Activated T-cell treated with anti-CD3 and anti-CD28 coated beads, Interleukin-2, amount 50 U/mL, for 72 hours (primary cell): ENCODE measurements at regions not wholly inside any gene's neighbourhood (a gene's known extent, or its start where the extent isn't known, plus 50 kb on each side); places are given as distances from the start of the nearest gene placed in this dataset.
A peak's percentile ranks its signal among the peaks of the same experiment; 100 is the strongest.
"Not testable (repeated sequence)": the region's sequence is repeated elsewhere in the genome, so short reads cannot be mapped to it uniquely, and the experiment has no call there.

ENCODE experiments used
- ATAC-seq, 2 donors: fragments of 150-1000 bp; cut with Tn5 transposase; replicated peaks in 1 of 2; 2 replicates each; pipeline ENCODE4 v1.10.0; 2021; ENCODE audit warnings: moderate library complexity in 2 of 2, mild to moderate bottlenecking in 1 of 2
- DNase-seq, 2 donors: peaks; one replicate each; pipeline ENCODE4 v3.0.0; 2021 to 2022; ENCODE audit warnings: mixed read lengths in 1 of 2
- H3K27ac Mint-ChIP-seq: one replicate; pipeline ENCODE4 v1.8.0; 2022; ENCODE audit warnings: mild to moderate bottlenecking, moderate library complexity, mixed read lengths
- H3K27me3 Mint-ChIP-seq: one replicate; pipeline ENCODE4 v1.8.0; 2022; ENCODE audit warnings: low read depth, mixed read lengths
- H3K36me3 Mint-ChIP-seq, 2 donors: one replicate each; pipeline ENCODE4 v1.8.0; 2022; ENCODE audit warnings: mixed read lengths in 2 of 2, mild to moderate bottlenecking in 1 of 2; ENCODE audit not compliant: insufficient read depth in 2 of 2
- H3K4me1 Mint-ChIP-seq: one replicate; pipeline ENCODE4 v1.8.0; 2022; ENCODE audit warnings: low read depth, mixed read lengths
- H3K4me3 Mint-ChIP-seq, 2 donors: one replicate each; pipeline ENCODE4 v1.8.0; 2022; ENCODE audit warnings: mild to moderate bottlenecking in 2 of 2, mixed read lengths in 2 of 2, moderate library complexity in 2 of 2
- H3K9me3 Mint-ChIP-seq, 2 donors: one replicate each; pipeline ENCODE4 v1.8.0; 2022; ENCODE audit warnings: mixed read lengths in 2 of 2

DNA sequence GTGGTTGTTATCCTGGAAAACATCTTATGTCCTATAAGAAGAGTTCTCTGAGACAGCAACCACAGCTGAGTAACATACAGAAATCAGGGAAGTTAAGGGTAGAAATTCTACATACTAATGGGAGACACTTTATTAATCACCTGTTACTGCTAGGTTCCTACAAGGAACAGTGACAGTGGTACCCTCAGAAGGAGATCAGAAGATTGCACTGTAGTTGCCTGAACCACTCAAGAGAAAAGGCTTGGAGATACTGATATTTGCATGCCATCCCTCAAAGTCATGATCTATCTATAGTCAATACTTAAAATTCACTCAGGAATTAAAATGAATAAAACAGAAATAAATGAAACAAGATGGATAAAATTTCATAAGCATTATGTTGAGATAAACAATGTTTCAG is 136.0 kb downstream of the LMLN start:
- Mint-ChIP-seq H3K4me3 (no peak overlapping the region), H3K36me3 (peaks cover 10 to 12% of the 10 kb centered on the region in 2 donors), H3K4me1 (peaks cover 16% of the 10 kb centered on the region), H3K27ac (no peak overlapping the region), H3K9me3 (peaks cover 2 to 12% of the 10 kb centered on the region in 2 donors), H3K27me3 (peaks cover 23% of the 10 kb centered on the region)
- no peak for ATAC-seq
- no peak for DNase-seq

DNA sequence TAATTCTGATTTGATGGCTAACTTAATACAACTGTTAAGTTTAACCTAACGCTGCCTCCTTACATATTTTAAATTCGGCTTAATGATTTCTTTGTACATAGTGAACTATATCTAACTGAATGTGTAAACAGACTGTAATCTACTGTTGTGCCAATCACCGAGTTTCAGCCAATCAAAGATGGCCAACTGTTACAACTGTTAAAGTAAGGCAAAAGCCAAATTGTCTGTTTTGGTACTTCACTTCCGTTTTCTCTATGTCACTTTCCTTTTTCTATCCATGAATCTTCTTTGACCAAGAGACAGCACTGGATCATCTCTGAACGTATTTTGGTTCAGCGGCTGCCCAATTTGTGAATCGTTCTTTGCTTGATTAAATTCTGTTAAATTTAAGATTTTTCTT is 137.0 kb downstream of the LMLN start:
- no peak overlapping the region for H3K4me3 Mint-ChIP-seq
- H3K27me3 Mint-ChIP-seq, result peaks cover 22% of the 10 kb centered on the region
- H3K36me3 Mint-ChIP-seq, result peaks cover 10 to 12% of the 10 kb centered on the region in 2 donors
- H3K9me3 Mint-ChIP-seq, result peaks cover 2 to 12% of the 10 kb centered on the region in 2 donors
- no peak for DNase-seq
- H3K27ac Mint-ChIP-seq, result no peak overlapping the region
- no peak for ATAC-seq
- peaks cover 16% of the 10 kb centered on the region for H3K4me1 Mint-ChIP-seq

DNA sequence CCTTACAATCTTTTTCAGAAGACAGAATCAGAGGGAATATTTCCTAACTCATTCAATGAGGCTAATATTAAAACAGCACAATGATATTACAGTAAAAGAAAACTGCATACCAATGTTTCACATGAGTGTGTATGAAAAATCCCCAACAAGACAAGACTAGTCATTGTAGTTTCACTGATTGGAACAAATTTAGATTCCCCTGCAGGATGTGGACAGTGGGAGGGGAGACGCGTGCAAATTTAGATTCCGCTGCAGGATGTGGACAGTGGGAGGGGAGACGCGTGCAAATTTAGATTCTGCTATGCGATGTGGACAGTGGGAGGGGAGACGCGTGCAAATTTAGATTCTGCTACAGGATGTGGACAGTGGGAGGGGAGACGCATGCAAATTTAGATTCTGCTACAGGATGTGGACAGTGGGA is 138.7 kb downstream of the LMLN start:
- peak overlapping the region; percentile 66 to 71 for H3K4me3 Mint-ChIP-seq
- peaks cover 14% of the 10 kb centered on the region for H3K27me3 Mint-ChIP-seq
- peak in 1 of 2 donors; percentile 70 for ATAC-seq
- not testable (repeated sequence) for H3K4me1 Mint-ChIP-seq, H3K9me3 Mint-ChIP-seq
- peaks cover 9 to 12% of the 10 kb centered on the region in 2 donors for H3K36me3 Mint-ChIP-seq
- H3K27ac Mint-ChIP-seq, result peak overlapping the region; percentile 79
- peak; percentile 8 to 57 for DNase-seq

DNA sequence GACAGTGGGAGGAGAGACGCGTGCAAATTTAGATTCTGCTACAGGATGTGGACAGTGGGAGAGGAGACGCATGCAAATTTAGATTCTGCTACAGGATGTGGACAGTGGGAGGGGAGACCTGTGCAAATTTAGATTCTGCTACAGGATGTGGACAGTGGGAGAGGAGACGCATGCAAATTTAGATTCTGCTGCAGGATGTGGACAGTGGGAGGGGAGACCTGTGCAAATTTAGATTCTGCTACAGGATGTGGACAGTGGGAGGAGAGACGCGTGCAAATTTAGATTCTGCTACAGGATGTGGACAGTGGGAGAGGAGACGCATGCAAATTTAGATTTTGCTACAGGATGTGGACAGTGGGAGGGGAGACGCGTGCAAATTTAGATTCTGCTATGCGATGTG is 143.1 kb downstream of the LMLN start:
- not testable (repeated sequence) for H3K4me3 Mint-ChIP-seq, H3K27me3 Mint-ChIP-seq
- peaks cover 26% of the 10 kb centered on the region for H3K4me1 Mint-ChIP-seq

DNA sequence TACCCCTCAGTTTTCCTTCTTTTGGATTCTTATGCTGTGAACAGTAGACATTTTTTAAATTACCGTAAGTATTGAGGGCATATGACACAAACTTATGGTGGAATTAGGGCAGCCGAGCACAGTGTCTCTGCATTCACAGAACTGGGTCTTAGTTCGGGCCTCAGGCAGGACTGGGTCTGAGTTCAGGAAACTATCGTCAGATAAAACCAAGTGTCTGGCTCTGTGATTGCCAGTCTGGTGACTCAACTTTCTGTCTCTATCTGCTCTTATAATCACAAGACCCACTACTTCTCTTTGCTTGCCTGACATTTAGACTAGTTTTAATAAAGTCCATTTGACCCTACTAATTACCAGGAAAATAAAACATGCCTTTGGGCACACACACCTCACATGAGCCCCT is 146.2 kb downstream of the LMLN start:
- ATAC-seq (no peak), DNase-seq (no peak)
- Mint-ChIP-seq H3K27me3 (peaks cover 15% of the 10 kb centered on the region), H3K4me3 (peak overlapping the region; percentile 59 to 69), H3K4me1 (peaks cover 20% of the 10 kb centered on the region), H3K36me3 (peaks cover 9 to 13% of the 10 kb centered on the region in 2 donors), H3K9me3 (peaks cover 7 to 13% of the 10 kb centered on the region in 2 donors), H3K27ac (peak overlapping the region; percentile 88)

More for the DNA sequence above, 143.1 kb downstream of the LMLN start:
- H3K27ac Mint-ChIP-seq, ATAC-seq: not testable (repeated sequence)
- peaks cover 15 to 16% of the 10 kb centered on the region in 2 donors for H3K36me3 Mint-ChIP-seq
- DNase-seq, result peak in 1 of 2 donors; percentile 2
- H3K9me3 Mint-ChIP-seq, result peaks cover 7 to 14% of the 10 kb centered on the region in 2 donors

DNA sequence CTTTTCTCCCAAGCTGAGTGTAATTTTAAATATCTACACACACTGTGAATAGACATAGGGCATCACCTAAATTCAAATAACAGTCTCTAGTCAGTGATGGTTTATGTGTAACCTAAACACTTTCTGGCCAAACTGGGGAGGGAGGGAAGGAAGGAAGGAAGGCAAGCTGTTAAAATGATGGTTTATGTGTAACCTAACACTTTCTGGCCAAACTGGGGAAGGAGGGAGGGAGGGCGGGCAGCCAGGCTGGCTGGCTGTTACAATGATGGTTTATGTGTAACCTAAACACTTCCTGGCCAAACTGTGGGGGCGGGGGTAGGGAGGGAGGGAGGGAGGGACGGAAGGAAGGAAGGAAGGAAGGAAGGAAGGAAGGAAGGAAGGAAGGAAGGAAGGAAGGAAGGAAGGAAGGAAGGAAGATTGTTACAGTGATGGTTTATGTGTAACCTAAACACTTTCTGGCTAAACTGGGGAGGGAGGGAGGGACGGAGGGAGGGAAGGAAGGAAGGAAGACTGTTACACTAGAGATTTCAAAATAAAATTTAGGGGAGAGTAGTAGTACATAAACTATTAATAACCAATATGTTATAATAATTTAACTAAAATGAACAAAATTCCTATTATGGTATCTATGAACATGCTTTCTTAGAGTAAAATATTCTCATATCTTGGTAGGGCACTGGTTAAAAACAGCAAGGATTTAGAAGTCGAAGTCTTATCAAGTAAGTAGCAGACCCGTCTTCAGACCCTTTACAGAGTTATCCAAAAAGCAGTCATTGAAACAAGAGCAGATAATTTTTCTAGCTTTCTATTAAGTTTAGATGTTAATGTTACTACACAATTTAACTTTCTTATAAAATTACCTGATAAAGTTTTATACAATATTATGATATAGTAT is 148.1 kb downstream of the LMLN start:
- H3K9me3 Mint-ChIP-seq, result peaks cover 7 to 13% of the 10 kb centered on the region in 2 donors
- DNase-seq, result no peak
- H3K27ac Mint-ChIP-seq, result no peak overlapping the region
- H3K4me1 Mint-ChIP-seq, result peaks cover 22% of the 10 kb centered on the region
- ATAC-seq, result no peak
- H3K36me3 Mint-ChIP-seq, result peaks cover 9 to 15% of the 10 kb centered on the region in 2 donors
- no peak overlapping the region for H3K4me3 Mint-ChIP-seq
- H3K27me3 Mint-ChIP-seq, result peaks cover 26% of the 10 kb centered on the region

DNA sequence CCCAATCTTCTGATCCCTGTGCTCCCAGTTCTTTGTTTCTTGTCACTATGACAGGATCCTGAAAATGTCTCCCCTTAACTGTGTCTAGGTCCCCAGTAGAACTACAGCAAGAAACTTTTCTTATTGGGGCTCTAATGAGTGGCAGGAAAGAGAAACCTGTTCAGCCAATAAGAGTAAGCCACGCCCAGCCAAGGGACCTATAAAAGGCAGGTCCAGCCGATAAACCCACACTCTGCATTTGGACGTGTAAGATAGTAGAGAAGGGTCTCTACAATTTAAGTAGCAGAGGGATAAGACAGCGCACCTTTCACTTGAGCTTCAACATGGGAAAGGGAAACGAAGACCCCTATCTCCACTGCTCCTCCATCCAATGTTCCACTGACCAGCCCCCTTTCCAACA is 149.9 kb downstream of the LMLN start:
- peaks cover 39% of the 10 kb centered on the region for H3K4me1 Mint-ChIP-seq
- H3K27ac Mint-ChIP-seq, result no peak overlapping the region
- no peak overlapping the region for H3K4me3 Mint-ChIP-seq
- DNase-seq, result no peak
- H3K9me3 Mint-ChIP-seq, result peaks cover 7 to 11% of the 10 kb centered on the region in 2 donors
- peaks cover 43% of the 10 kb centered on the region for H3K27me3 Mint-ChIP-seq
- no peak for ATAC-seq
- peaks cover 14 to 15% of the 10 kb centered on the region in 2 donors for H3K36me3 Mint-ChIP-seq

DNA sequence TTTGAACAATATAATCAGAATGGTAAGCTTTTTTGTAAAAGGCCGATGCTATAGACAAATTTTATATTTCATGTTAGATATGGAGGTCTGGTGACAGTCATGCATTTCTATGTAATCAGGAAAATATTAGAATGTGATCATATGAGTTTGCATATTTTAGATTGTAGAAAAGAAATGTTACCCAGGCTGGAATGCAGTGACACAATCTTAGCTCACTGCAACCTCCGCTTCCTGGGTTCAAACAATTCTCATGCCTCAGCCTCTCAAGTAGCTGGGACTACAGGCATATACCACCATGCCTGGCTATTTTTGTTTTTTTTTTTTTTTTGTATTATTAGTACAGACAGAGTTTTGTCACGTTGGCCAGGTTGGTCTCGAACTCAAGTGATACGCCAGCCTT is 152.0 kb downstream of the LMLN start:
- ATAC-seq (no peak), DNase-seq (no peak)
- H3K9me3 Mint-ChIP-seq, result peaks cover 2 to 6% of the 10 kb centered on the region in 2 donors
- H3K4me3 Mint-ChIP-seq, result no peak overlapping the region
- peaks cover 56% of the 10 kb centered on the region for H3K27me3 Mint-ChIP-seq
- H3K4me1 Mint-ChIP-seq, result peaks cover 27% of the 10 kb centered on the region
- H3K27ac Mint-ChIP-seq, result no peak overlapping the region
- peaks cover 6 to 12% of the 10 kb centered on the region in 2 donors for H3K36me3 Mint-ChIP-seq

DNA sequence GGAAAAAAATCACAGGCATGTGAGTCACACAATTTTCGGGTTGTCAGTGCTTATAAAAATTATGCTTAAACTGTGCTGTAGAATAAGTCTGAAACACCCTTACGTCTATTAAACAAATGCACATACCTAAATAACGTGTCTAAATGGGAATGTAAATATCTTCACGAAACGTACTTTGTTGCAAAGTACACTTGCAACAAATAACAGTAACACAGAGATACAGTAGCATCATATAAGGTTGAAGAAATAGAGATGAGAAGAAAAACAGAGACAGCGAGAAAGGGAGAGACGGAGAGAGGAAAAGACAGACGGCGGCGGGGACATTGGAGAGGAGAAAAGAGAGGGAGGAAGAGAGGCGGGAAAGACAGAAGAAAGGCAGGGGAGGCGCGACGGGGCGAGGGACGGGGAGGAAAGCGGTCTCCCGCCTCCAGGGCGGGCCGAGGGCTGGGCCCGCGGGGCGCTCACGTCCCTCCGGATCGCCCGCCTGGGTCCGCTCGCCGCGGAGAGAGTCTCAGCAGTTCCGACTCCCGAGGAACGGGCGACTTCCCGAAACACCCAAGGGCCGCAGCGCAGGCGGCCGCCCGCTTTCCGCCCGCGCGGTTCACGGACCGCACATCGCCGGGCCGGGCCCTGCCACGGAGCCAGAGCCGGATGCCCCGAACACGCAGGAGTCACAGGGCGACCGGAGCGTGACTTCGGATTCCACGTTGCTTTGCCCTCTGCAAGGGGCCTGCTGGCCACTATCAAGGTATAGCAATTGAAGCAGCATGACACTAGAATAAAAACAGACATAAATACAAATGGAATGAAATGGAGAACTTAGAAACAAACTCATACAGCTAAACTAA is 153.4 kb downstream of the LMLN start:
- Mint-ChIP-seq H3K4me3 (peak overlapping the region; percentile 83), H3K36me3 (peaks cover 6 to 12% of the 10 kb centered on the region in 2 donors), H3K27ac (peak overlapping the region; percentile 34), H3K4me1 (peaks cover 19% of the 10 kb centered on the region), H3K27me3 (peaks cover 56% of the 10 kb centered on the region), H3K9me3 (peaks cover 2 to 5% of the 10 kb centered on the region in 2 donors)
- ATAC-seq (peak; percentile 41 to 63), DNase-seq (peak; percentile 6 to 30)

DNA sequence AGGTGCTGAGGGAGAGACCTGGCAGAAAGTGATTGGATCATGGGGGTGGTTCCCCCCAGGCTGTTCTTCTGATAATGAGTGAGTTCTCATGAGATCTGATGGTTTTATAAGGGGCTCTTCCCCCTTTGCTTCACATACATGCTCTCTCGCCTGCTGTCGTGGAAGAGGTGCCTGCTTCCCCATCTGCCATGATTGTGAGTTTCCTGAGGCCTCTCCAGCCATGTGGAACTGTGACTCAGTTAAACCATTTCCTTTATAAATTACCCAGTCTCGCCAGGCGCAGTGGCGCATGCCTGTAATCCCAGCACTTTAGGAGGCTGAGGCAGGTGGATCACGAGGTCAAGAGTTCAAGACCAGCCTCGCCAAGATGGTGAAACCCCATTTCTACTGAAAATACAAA is 154.5 kb downstream of the LMLN start:
- not testable (repeated sequence) for DNase-seq, H3K4me3 Mint-ChIP-seq, H3K27ac Mint-ChIP-seq, H3K9me3 Mint-ChIP-seq, ATAC-seq
- peaks cover 19% of the 10 kb centered on the region for H3K4me1 Mint-ChIP-seq
- peaks cover 56% of the 10 kb centered on the region for H3K27me3 Mint-ChIP-seq
- peaks cover 6 to 12% of the 10 kb centered on the region in 2 donors for H3K36me3 Mint-ChIP-seq

DNA sequence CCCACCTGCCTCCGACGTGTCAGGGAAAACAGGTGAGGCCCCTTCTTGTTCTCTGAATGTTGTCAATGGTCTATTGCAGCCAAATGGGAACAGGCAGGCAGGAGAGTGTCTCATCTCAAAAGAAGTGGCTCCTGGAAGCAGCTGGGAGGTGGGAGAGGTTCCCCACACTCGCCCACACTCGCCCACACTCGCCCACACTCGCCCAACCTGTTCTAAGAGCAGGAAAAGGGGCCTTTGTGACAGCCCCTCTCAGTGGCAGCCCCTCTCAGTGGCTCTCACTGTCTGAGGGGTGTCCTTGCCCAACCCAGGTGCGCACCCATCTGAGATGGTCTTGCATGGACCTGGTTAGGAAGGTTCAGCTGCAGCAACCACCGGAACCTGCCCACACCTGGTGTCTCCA is 162.2 kb downstream of the LMLN start:
- H3K36me3 Mint-ChIP-seq, ATAC-seq, H3K27me3 Mint-ChIP-seq, H3K27ac Mint-ChIP-seq, DNase-seq, H3K9me3 Mint-ChIP-seq, H3K4me3 Mint-ChIP-seq, H3K4me1 Mint-ChIP-seq: not testable (repeated sequence)

DNA sequence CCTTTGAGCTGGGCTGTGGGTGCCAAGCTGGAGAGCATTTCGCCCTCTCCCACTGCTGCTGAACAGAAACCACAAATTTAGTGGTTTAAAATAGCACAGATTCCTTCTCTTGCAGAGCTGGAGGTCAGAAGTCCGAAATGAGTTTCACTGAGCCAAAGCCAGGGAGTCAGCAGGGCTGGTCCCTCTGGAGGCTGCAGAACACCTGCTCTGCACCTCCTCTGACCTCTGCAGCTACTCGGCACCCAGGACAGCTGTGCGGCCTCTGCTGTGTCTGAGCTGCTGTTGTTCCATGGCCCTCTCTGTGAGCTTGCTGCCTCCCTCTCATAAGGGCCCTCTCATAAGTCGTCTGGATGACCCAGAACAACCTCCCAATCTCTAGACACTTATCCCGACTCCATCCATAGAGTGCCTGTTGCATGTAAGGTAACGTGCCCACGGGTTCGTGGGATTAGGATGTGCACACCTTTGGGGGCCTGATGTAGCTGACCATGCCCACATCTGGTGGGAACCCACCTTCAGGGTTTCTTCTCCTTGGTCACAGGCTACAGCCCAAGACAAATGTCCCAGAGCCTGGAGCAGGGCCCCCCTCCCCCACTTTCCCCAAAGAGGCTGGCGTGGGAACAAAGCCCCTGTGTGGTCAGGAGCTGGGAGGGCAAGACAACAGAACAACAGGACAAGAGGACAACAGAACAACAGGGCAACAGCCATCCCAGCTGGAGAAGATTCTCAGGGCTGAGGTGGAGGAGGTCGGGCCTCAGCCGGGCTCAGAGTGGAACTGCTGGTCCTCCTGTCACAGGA is 177.2 kb downstream of the LMLN start:
- ATAC-seq, DNase-seq, H3K9me3 Mint-ChIP-seq, H3K27ac Mint-ChIP-seq, H3K27me3 Mint-ChIP-seq, H3K4me1 Mint-ChIP-seq, H3K36me3 Mint-ChIP-seq, H3K4me3 Mint-ChIP-seq: not testable (repeated sequence)
